HUES64 (cell line): ENCODE measurements at regions not wholly inside any gene's neighbourhood (a gene's known extent, or its start where the extent isn't known, plus 50 kb on each side); places are given as distances from the start of the nearest gene placed in this dataset.

Source experiments
- H3K27ac ChIP-seq: 2 replicates; pipeline ENCODE4 v1.7.0; 2013; ENCODE audit warnings: low read depth, low read length, inconsistent platforms
- H3K27me3 ChIP-seq: 2 replicates; pipeline ENCODE4 v1.6.1; 2013; ENCODE audit warnings: mild to moderate bottlenecking, low read length; ENCODE audit not compliant: insufficient read depth
- H3K36me3 ChIP-seq: 2 replicates; pipeline ENCODE4 v1.6.1; 2013; ENCODE audit warnings: mild to moderate bottlenecking, low read length; ENCODE audit not compliant: insufficient read depth
- H3K4me1 ChIP-seq: 2 replicates; pipeline ENCODE4 v1.6.1; 2013; ENCODE audit warnings: mild to moderate bottlenecking, low read length, moderate library complexity; ENCODE audit not compliant: insufficient read depth
- H3K4me3 ChIP-seq: 2 replicates; pipeline ENCODE4 v1.5.1; 2013; ENCODE audit warnings: mild to moderate bottlenecking, low read length, moderate library complexity
- H3K9ac ChIP-seq: 2 replicates; pipeline ENCODE4 v1.6.1; 2013; ENCODE audit warnings: mild to moderate bottlenecking, low read depth, low read length
- H3K9me3 ChIP-seq: 2 replicates; pipeline ENCODE4 v1.6.1; 2013; ENCODE audit warnings: low read depth, low read length; ENCODE audit not compliant: insufficient read depth
- WGBS: fragments of 150-250, 120-280 bp; methylation state at CpG from one replicate; pipeline ENCODE4 v1.1.7; 2013; ENCODE audit warnings: missing lambda C conversion rate; 5-methylcytosine and 5-hydroxymethylcytosine counted together

DNA sequence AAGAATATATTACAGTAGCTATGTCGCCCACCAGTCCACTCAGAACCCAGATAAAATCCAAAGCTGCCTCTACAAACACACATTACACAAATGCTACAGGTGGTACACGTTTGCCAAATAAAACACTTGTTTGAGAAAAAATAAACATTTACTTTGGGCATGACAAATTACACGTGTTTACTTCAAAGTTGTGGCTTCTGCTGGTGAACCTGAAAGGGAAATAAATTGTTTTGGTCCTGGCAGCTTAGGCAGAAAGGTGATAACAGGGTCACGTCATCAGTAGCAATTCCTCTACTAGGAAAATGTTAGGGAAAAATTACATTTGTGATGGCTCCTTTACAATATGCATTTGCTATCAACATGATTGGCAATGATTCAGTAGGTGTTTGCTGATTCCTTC lies 497.3 kb upstream of the WWC1 start:
- Histone ChIP-seq H3K36me3 (no peaks in the 10 kb centered on the region), H3K27me3 (no peaks in the 10 kb centered on the region), H3K9me3 (no peaks in the 10 kb centered on the region), H3K27ac (no peak overlapping the region), H3K4me1 (peaks cover 22% of the 10 kb centered on the region), H3K9ac (no peak overlapping the region), H3K4me3 (no peak overlapping the region)
- 95% methylated on average over 4 of the region's 4 CpGs for WGBS

DNA sequence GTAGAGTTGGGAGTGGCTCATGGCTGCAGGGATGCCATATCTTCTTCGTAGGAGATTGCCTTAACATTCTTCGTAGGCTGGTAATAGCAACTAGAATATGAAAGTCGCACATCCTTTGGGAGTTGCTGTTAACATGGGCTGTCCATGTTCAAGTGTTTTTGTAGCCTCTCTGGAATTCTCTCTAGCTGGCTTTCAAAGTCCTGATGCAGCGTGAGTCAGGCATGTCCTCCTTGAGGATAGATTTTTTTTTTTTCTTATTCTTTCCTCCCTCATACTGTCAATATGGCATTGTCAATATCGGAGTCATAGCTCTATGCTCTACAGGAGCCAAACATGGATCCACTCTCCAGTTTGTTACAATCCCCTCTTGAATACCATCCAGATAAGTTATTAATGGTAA lies 494.8 kb upstream of the WWC1 start:
- 94% methylated on average over 5 of the region's 5 CpGs for WGBS
- H3K27ac ChIP-seq, result no peak overlapping the region
- no peak overlapping the region for H3K4me3 ChIP-seq
- no peaks in the 10 kb centered on the region for H3K36me3 ChIP-seq
- H3K4me1 ChIP-seq, result peaks cover 21% of the 10 kb centered on the region
- no peaks in the 10 kb centered on the region for H3K9me3 ChIP-seq
- no peak overlapping the region for H3K9ac ChIP-seq
- H3K27me3 ChIP-seq, result no peaks in the 10 kb centered on the region

DNA sequence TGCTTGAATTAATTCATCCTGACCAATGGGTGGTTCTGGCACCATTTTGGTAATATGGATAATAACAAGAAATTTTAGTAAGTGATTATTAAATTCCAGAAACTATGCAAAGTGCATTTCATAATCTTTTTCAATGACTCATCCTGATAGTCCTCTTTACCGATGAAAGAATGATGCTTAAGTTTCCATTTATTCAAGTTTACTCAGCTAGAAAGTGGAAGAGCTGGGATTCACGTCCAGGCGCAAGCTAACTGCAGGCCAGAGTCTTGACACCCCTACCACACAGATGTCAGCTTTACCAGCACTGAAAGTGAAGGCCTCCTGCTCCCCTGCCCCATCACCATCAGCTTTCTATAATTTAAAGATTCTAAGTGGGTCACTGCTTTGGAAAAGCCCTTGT lies 493.5 kb upstream of the WWC1 start:
- no peak overlapping the region for H3K4me3 ChIP-seq
- no peaks in the 10 kb centered on the region for H3K36me3 ChIP-seq
- WGBS, result 97% methylated on average over 3 of the region's 3 CpGs
- H3K27me3 ChIP-seq, result no peaks in the 10 kb centered on the region
- no peak overlapping the region for H3K9ac ChIP-seq
- no peak overlapping the region for H3K27ac ChIP-seq
- H3K4me1 ChIP-seq, result peaks cover 15% of the 10 kb centered on the region
- H3K9me3 ChIP-seq, result no peaks in the 10 kb centered on the region

DNA sequence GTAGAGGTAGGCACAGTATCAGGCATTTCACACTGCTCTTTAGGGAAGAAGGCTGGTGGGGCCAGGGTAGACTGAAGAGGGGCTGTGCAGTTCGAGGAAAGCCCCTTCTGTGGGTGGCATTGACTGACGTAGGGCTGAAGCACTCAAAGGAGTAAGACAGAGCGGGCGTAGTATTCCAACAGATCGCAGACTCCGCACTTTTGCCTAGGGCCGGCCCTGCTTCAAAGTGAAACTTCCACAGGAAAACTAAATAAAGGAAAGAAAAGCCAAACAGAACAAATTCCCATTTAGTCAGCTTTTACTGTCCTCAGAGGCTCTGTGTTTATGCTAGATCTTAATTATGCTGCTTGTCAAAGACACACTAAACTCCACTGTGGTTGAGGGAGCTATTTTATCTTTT lies 493.0 kb upstream of the WWC1 start:
- no peaks in the 10 kb centered on the region for H3K36me3 ChIP-seq
- no peaks in the 10 kb centered on the region for H3K9me3 ChIP-seq
- H3K27ac ChIP-seq, result no peak overlapping the region
- peaks cover 16% of the 10 kb centered on the region for H3K4me1 ChIP-seq
- WGBS, result 94% methylated on average over 7 of the region's 7 CpGs
- no peak overlapping the region for H3K4me3 ChIP-seq
- H3K9ac ChIP-seq, result no peak overlapping the region
- H3K27me3 ChIP-seq, result no peaks in the 10 kb centered on the region

DNA sequence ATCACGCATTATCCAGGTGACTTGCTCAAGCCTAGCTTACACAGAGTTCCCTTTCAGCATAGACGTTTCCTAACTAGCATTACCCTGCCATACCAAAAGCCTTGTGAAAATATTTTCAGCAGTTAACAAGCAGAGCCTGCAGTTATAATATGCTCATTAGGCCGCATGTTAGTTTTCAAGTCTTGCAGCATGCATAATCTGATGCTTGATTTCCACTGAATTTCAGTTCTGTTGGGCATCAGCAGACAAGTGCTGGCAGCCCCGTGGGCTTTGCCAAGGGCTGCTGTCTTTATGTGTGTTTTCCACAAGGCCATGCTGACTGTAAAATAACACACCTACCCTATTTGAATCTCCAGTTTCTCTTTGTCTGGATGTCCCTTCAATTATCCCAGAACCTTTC lies 491.0 kb upstream of the WWC1 start:
- no peak overlapping the region for H3K9ac ChIP-seq
- H3K4me1 ChIP-seq, result peaks cover 23% of the 10 kb centered on the region
- 93% methylated on average over 4 of the region's 4 CpGs for WGBS

DNA sequence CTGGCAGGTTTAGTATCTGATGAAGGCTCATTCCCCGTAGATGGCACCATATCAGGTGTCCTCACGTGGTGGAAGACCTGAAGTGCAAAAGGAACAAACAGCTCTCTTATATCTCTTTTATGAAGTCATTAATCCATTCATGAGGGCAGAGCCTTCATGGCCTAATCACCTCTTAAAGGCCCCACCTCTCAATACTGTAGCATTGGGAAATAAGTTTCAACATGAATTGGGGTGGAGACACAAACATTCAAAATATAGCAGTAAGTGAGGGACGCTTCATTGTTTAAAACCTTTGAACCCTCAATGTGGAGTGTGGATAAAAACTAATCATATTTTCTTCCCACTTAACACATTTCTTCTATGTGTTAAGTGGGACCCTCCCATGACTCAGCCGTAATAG lies 489.4 kb upstream of the WWC1 start:
- Histone ChIP-seq H3K9ac (no peak overlapping the region), H3K4me3 (no peak overlapping the region), H3K36me3 (no peaks in the 10 kb centered on the region), H3K4me1 (peaks cover 23% of the 10 kb centered on the region), H3K27ac (no peak overlapping the region; the same call in 1 of the 2 replicates), H3K9me3 (no peaks in the 10 kb centered on the region), H3K27me3 (no peaks in the 10 kb centered on the region)
- WGBS, result 96% methylated on average over 2 of the region's 4 CpGs

More for the DNA sequence above, 491.0 kb upstream of the WWC1 start:
- no peaks in the 10 kb centered on the region for H3K27me3 ChIP-seq
- H3K9me3 ChIP-seq, result no peaks in the 10 kb centered on the region
- H3K27ac ChIP-seq, result no peak overlapping the region
- no peaks in the 10 kb centered on the region for H3K36me3 ChIP-seq
- H3K4me3 ChIP-seq, result no peak overlapping the region

DNA sequence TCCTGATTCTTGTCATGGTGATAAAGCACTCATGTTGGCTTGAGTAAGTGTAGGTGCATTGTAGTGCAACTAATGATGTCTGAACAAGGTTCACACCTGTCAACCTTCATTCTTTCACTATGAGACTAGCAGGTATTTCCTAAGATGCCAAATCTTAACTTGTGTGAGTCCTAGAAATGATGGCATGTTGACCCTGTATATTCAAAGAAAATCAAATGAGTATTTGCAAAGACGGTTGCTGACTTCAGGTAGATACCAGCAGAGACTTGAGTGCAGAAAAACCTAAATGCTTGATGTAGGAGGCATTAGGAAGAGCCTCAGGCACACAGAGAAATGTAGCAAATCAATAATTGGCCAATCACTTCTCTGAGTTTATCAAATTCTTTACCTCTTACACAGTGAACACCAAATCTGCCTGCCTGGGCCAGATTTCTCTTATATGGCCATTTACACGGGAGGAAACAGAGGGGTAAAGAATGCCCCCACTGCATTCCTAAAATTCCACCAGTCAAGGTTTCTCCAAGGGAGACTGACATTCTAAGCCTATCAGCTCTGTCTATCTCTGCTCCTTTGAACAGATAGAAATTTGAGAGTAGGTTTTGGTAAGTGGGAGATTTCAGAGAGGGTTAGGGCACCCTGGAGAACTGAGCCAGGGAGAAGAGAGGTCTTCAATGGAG lies 488.6 kb upstream of the WWC1 start:
- Histone ChIP-seq H3K4me3 (no peak overlapping the region), H3K9ac (peak overlapping the region; percentile 26; the same call in 1 of the 2 replicates), H3K27me3 (no peaks in the 10 kb centered on the region), H3K4me1 (peaks cover 23% of the 10 kb centered on the region), H3K9me3 (no peaks in the 10 kb centered on the region), H3K36me3 (no peaks in the 10 kb centered on the region), H3K27ac (peak overlapping the region; percentile 54)
- 59% methylated on average over 2 of the region's 2 CpGs for WGBS

DNA sequence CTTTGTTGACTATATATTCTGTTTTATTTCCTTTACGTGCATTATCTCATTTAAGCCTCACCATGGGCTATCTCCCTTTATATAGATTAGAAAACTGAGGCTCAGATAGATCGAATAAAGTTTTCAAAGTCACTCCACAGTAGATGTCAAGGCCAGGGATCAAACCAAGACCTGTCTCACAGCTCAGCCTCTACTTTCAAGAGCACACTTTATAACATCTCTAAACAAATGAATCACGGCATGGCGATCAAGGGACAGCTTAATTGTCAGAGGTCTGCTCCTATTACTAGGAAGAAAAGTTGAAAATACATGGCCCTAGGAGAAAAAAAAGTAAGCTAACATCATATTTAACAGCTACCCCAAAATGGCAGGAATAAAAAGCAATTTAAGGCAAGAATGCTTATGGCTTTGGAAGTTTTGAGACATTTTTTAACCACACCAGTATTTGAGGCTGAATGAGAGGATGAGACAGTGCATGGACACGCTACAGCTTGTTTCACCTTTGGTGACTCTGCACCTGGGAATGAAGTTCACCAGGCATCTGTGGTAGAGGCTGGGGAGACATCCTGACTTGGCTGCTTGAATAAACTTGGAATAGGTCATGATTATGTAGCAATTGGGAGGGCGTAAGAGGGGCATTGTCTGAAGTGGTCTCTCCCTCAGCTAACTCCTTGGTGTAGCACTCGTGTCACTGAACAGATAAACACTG lies 486.8 kb upstream of the WWC1 start:
- H3K27ac ChIP-seq, result no peak overlapping the region
- H3K9me3 ChIP-seq, result no peaks in the 10 kb centered on the region
- 92% methylated on average over 6 of the region's 7 CpGs for WGBS

DNA sequence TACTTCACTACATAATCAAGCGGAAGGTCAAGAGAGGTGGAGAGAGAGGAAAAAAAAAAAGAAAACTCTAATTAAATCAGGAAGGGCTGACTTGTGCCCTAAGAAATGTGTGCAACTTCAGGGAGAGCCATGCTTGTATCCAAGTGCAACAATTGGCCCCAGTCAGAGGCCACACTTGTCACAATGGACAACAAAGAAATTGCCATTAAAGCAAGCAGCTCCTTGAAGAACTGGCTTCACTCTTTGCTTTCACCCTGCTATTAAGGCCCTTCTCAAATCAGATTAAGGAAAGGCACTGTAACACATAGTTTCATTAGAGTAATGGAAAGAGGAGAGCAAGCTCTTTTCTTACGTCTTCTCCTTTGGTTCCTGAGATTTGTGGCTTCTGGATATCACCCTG lies 480.9 kb upstream of the WWC1 start:
- Histone ChIP-seq H3K4me1 (peaks cover 8% of the 10 kb centered on the region; the same call in 1 of the 2 replicates), H3K9ac (no peak overlapping the region), H3K36me3 (no peaks in the 10 kb centered on the region), H3K27me3 (no peaks in the 10 kb centered on the region), H3K9me3 (no peaks in the 10 kb centered on the region), H3K4me3 (no peak overlapping the region), H3K27ac (no peak overlapping the region)
- WGBS, result 100% methylated on average over 1 of the region's 2 CpGs

More for the DNA sequence above, 486.8 kb upstream of the WWC1 start:
- Histone ChIP-seq H3K4me1 (peaks cover 18% of the 10 kb centered on the region), H3K36me3 (no peaks in the 10 kb centered on the region), H3K27me3 (no peaks in the 10 kb centered on the region), H3K9ac (no peak overlapping the region), H3K4me3 (no peak overlapping the region)

DNA sequence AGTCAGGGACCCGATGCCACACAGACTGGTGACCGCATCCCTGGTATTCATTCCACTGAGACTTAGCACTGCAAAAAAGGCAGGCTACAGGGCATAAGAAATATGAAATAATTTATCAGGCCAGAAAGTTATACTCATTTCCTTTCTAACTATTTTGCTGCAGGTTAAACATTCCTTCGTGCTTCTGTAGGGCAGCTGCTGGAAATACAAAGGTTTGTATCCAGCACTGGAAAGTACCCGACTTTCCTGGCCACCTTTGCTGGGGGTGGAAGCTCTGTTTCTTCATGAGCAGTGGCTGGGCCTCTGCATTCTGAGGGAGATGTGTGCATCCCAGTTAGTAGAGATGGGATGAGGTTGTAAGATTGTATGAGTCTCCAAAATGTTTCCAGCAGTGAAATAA lies 478.6 kb upstream of the WWC1 start:
- H3K27me3 ChIP-seq, result no peaks in the 10 kb centered on the region
- no peak overlapping the region for H3K27ac ChIP-seq
- H3K9me3 ChIP-seq, result no peaks in the 10 kb centered on the region
- whole genome bisulfite sequencing, result 97% methylated on average over 4 of the region's 4 CpGs
- no peak overlapping the region for H3K4me3 ChIP-seq
- H3K9ac ChIP-seq, result no peak overlapping the region
- H3K36me3 ChIP-seq, result no peaks in the 10 kb centered on the region
- H3K4me1 ChIP-seq, result peaks cover 8% of the 10 kb centered on the region; the same call in 1 of the 2 replicates

DNA sequence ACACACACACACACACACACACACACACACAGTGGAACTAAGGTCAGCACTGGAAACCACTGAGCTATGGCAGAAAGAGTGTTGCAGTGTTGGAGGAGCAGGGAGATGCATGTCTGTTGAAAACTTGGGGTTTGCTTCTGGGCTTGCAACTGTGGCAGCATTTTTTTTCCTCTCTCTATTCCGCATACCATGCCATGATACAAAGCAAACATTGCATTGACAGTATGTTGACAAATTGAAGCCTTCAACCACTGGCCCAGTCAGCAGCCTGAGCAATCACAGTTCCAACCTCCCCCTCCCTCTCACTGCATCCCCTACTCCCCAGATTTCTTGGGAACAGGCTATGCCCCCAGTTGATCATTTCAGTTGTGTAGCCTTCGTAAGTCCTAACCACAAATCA lies 478.1 kb upstream of the WWC1 start:
- H3K9ac ChIP-seq, result no peak overlapping the region
- H3K27ac ChIP-seq, result no peak overlapping the region
- no peaks in the 10 kb centered on the region for H3K36me3 ChIP-seq
- peaks cover 8% of the 10 kb centered on the region; the same call in 1 of the 2 replicates for H3K4me1 ChIP-seq
- WGBS, result 90% methylated on average over 2 of the region's 2 CpGs
- no peaks in the 10 kb centered on the region for H3K9me3 ChIP-seq
- H3K4me3 ChIP-seq, result no peak overlapping the region
- no peaks in the 10 kb centered on the region for H3K27me3 ChIP-seq
